ENCODE measurements at regions not wholly inside any gene's neighbourhood (a gene's known extent, or its start where the extent isn't known, plus 50 kb on each side); places are given as distances from the start of the nearest gene placed in this dataset.
A peak's percentile ranks its signal among the peaks of the same experiment; 100 is the strongest.

- Histone ChIP-seq H3K9ac (ENCODE audit: low read length) (no peak overlapping the region), H3K4me2 (ENCODE audit: low read length) (no peak overlapping the region), H4K5ac (ENCODE audit: low read length) (no peak overlapping the region), H3K27me3 (ENCODE audit: insufficient read depth, low read length, poor library complexity) (no peaks in the 10 kb centered on the region), H3K56ac (ENCODE audit: low read length) (no peak overlapping the region), H2BK120ac (ENCODE audit: low read depth, low read length) (no peak overlapping the region), H3K18ac (ENCODE audit: low read length) (no peak overlapping the region), H3K27ac (ENCODE audit: low read depth, low read length) (no peak overlapping the region), H3K36me3 (ENCODE audit: control insufficient read depth, insufficient read depth, low read length) (no peaks in the 10 kb centered on the region), H2BK5ac (ENCODE audit: low read length) (no peak overlapping the region), H4K8ac (ENCODE audit: low read depth, low read length) (no peak overlapping the region), H3K4ac (ENCODE audit: low read depth, low read length) (no peak overlapping the region), H2AK5ac (ENCODE audit: low read length) (no peak overlapping the region), H3K79me2 (ENCODE audit: control insufficient read depth, insufficient read depth, low read length) (no peaks in the 10 kb centered on the region), H3K4me1 (ENCODE audit: control insufficient read depth, low read depth, low read length) (no peaks in the 10 kb centered on the region), H2BK15ac (replicated peaks; ENCODE audit: low read depth) (no peak overlapping the region), H3K79me1 (ENCODE audit: low read length) (no peaks in the 10 kb centered on the region), H3K4me3 (ENCODE audit: low read length) (no peak overlapping the region), H3K23ac (ENCODE audit: low read length) (no peak overlapping the region)
- DNase-seq, result no peak
- no CpG with 5 or more reads among the region's 2 CpGs for WGBS (ENCODE audit: extremely low coverage, insufficient coverage, low lambda C conversion rate)
These were observed 151.6 kb upstream of the SLC30A5 start for GRCh38 chr5:68942169-68942568.

- Histone ChIP-seq H4K5ac (ENCODE audit: low read length) (no peak overlapping the region), H3K4me2 (ENCODE audit: low read length) (no peak overlapping the region), H3K4ac (ENCODE audit: low read depth, low read length) (no peak overlapping the region), H3K4me3 (ENCODE audit: low read length) (no peak overlapping the region), H3K27ac (ENCODE audit: low read depth, low read length) (no peak overlapping the region), H3K18ac (ENCODE audit: low read length) (no peak overlapping the region), H4K8ac (ENCODE audit: low read depth, low read length) (no peak overlapping the region), H3K79me1 (ENCODE audit: low read length) (no peaks in the 10 kb centered on the region), H3K79me2 (ENCODE audit: control insufficient read depth, insufficient read depth, low read length) (no peaks in the 10 kb centered on the region), H3K56ac (ENCODE audit: low read length) (no peak overlapping the region), H3K36me3 (ENCODE audit: control insufficient read depth, insufficient read depth, low read length) (no peaks in the 10 kb centered on the region), H3K27me3 (ENCODE audit: insufficient read depth, low read length, poor library complexity) (no peaks in the 10 kb centered on the region), H2AK5ac (ENCODE audit: low read length) (no peak overlapping the region), H3K9ac (ENCODE audit: low read length) (no peak overlapping the region), H2BK15ac (replicated peaks; ENCODE audit: low read depth) (no peak overlapping the region), H2BK120ac (ENCODE audit: low read depth, low read length) (no peak overlapping the region), H3K23ac (ENCODE audit: low read length) (no peak overlapping the region), H3K4me1 (ENCODE audit: control insufficient read depth, low read depth, low read length) (peaks cover 4% of the 10 kb centered on the region), H2BK5ac (ENCODE audit: low read length) (no peak overlapping the region)
- WGBS (ENCODE audit: extremely low coverage, insufficient coverage, low lambda C conversion rate), result no CpG with 5 or more reads among the region's 3 CpGs
- DNase-seq, result no peak
These were observed 147.1 kb upstream of the SLC30A5 start for GRCh38 chr5:68946728-68947127.

DNA sequence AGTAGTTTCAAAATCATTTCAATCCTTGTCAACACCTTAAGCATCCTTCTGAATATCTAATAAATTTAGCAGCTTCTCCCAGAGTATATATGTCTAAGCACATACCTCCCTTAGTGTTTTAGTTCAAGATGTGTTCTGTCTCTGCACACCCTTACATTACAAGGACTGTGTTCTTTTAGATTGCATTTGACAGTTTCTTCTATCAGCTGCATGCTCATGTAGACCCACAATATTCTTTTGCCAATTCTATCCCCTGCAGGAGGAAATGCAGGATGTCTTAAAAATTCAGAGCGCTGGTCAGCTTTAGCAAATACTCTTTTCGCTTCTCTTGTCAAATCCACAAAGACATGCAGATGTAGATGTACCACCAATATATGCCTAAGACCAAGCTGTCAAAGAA is 145.8 kb upstream of the SLC30A5 start:
- no CpG with 5 or more reads among the region's 2 CpGs for WGBS (ENCODE audit: extremely low coverage, insufficient coverage, low lambda C conversion rate)
- Histone ChIP-seq H3K4me1 (ENCODE audit: control insufficient read depth, low read depth, low read length) (peaks cover 4% of the 10 kb centered on the region), H3K4ac (ENCODE audit: low read depth, low read length) (no peak overlapping the region), H3K18ac (ENCODE audit: low read length) (no peak overlapping the region), H2AK5ac (ENCODE audit: low read length) (no peak overlapping the region), H3K79me2 (ENCODE audit: control insufficient read depth, insufficient read depth, low read length) (no peaks in the 10 kb centered on the region), H3K36me3 (ENCODE audit: control insufficient read depth, insufficient read depth, low read length) (no peaks in the 10 kb centered on the region), H3K23ac (ENCODE audit: low read length) (no peak overlapping the region), H4K8ac (ENCODE audit: low read depth, low read length) (no peak overlapping the region), H3K27ac (ENCODE audit: low read depth, low read length) (no peak overlapping the region), H3K27me3 (ENCODE audit: insufficient read depth, low read length, poor library complexity) (no peaks in the 10 kb centered on the region), H2BK120ac (ENCODE audit: low read depth, low read length) (no peak overlapping the region), H2BK5ac (ENCODE audit: low read length) (no peak overlapping the region), H2BK15ac (replicated peaks; ENCODE audit: low read depth) (no peak overlapping the region), H3K79me1 (ENCODE audit: low read length) (no peaks in the 10 kb centered on the region), H3K4me3 (ENCODE audit: low read length) (no peak overlapping the region), H4K5ac (ENCODE audit: low read length) (no peak overlapping the region), H3K56ac (ENCODE audit: low read length) (no peak overlapping the region), H3K9ac (ENCODE audit: low read length) (no peak overlapping the region), H3K4me2 (ENCODE audit: low read length) (no peak overlapping the region)
- DNase-seq, result no peak

DNA sequence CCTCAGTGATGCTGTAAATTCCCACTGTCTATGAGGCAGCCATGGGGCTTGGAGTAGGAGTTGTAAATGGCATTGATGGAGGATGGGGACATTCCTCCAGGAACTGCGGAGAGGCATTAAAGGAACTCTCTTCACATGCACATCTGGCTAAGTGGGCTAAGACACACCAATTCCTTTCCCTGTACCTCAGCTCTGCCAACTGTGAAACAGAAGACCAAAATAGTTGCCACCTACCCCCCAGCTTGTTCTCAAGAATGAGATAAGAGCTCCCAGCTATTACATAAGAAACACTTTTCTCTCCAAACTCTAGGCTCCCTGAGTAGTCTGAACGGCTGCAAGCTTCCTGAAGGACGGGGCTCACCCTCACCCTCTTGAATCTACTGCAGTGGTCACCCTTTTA is 144.6 kb upstream of the SLC30A5 start:
- Histone ChIP-seq H3K9ac (ENCODE audit: low read length) (no peak overlapping the region), H3K27ac (ENCODE audit: low read depth, low read length) (no peak overlapping the region), H3K27me3 (ENCODE audit: insufficient read depth, low read length, poor library complexity) (no peaks in the 10 kb centered on the region), H3K36me3 (ENCODE audit: control insufficient read depth, insufficient read depth, low read length) (no peaks in the 10 kb centered on the region), H3K79me1 (ENCODE audit: low read length) (no peaks in the 10 kb centered on the region), H2BK15ac (replicated peaks; ENCODE audit: low read depth) (no peak overlapping the region), H3K79me2 (ENCODE audit: control insufficient read depth, insufficient read depth, low read length) (no peaks in the 10 kb centered on the region), H3K23ac (ENCODE audit: low read length) (no peak overlapping the region), H3K56ac (ENCODE audit: low read length) (no peak overlapping the region), H3K18ac (ENCODE audit: low read length) (no peak overlapping the region), H2BK120ac (ENCODE audit: low read depth, low read length) (no peak overlapping the region), H3K4me3 (ENCODE audit: low read length) (no peak overlapping the region), H3K4me1 (ENCODE audit: control insufficient read depth, low read depth, low read length) (peaks cover 4% of the 10 kb centered on the region), H3K4ac (ENCODE audit: low read depth, low read length) (no peak overlapping the region), H4K5ac (ENCODE audit: low read length) (no peak overlapping the region), H3K4me2 (ENCODE audit: low read length) (no peak overlapping the region), H4K8ac (ENCODE audit: low read depth, low read length) (no peak overlapping the region), H2AK5ac (ENCODE audit: low read length) (no peak overlapping the region), H2BK5ac (ENCODE audit: low read length) (no peak overlapping the region)
- peak; percentile 29 for DNase-seq
- no CpG with 5 or more reads among the region's 3 CpGs for WGBS (ENCODE audit: extremely low coverage, insufficient coverage, low lambda C conversion rate)

DNA sequence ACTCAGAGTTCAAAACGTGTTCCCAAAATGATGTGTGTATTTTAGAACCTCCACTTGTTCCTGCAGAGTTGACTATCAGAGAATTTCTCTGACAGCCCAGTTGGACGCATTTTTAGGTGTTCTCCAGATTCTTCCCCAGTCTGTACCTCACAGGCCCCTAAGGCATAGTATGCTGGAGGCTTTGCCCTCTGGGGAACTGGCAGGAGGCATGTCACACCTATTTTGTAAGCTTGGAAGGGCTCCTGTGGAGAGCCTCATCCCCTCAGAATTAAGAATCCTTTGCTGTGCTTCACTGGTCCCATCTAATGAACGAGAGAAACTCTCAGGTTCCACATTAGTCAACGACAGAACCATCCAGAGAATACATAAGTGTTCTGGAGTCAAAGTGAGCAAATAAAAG is 144.1 kb upstream of the SLC30A5 start:
- no peak overlapping the region for H3K4me2 ChIP-seq (ENCODE audit: low read length)
- H3K4ac ChIP-seq (ENCODE audit: low read depth, low read length), result no peak overlapping the region
- no peak overlapping the region for H3K56ac ChIP-seq (ENCODE audit: low read length)
- no peak overlapping the region for H3K4me3 ChIP-seq (ENCODE audit: low read length)
- WGBS (ENCODE audit: extremely low coverage, insufficient coverage, low lambda C conversion rate), result no CpG with 5 or more reads among the region's 4 CpGs
- H4K5ac ChIP-seq (ENCODE audit: low read length), result no peak overlapping the region
- no peak overlapping the region for H2BK120ac ChIP-seq (ENCODE audit: low read depth, low read length)
- no peak overlapping the region for H2BK5ac ChIP-seq (ENCODE audit: low read length)
- no peak overlapping the region for H3K27ac ChIP-seq (ENCODE audit: low read depth, low read length)
- no peak overlapping the region for H2BK15ac ChIP-seq (replicated peaks; ENCODE audit: low read depth)
- no peak overlapping the region for H3K18ac ChIP-seq (ENCODE audit: low read length)
- H3K23ac ChIP-seq (ENCODE audit: low read length), result no peak overlapping the region
- no peaks in the 10 kb centered on the region for H3K79me2 ChIP-seq (ENCODE audit: control insufficient read depth, insufficient read depth, low read length)
- H3K4me1 ChIP-seq (ENCODE audit: control insufficient read depth, low read depth, low read length), result peaks cover 4% of the 10 kb centered on the region
- no peaks in the 10 kb centered on the region for H3K79me1 ChIP-seq (ENCODE audit: low read length)
- no peak overlapping the region for H2AK5ac ChIP-seq (ENCODE audit: low read length)
- H3K27me3 ChIP-seq (ENCODE audit: insufficient read depth, low read length, poor library complexity), result no peaks in the 10 kb centered on the region
- peak; percentile 75 for DNase-seq
- no peak overlapping the region for H4K8ac ChIP-seq (ENCODE audit: low read depth, low read length)
- H3K36me3 ChIP-seq (ENCODE audit: control insufficient read depth, insufficient read depth, low read length), result no peaks in the 10 kb centered on the region
- no peak overlapping the region for H3K9ac ChIP-seq (ENCODE audit: low read length)

DNA sequence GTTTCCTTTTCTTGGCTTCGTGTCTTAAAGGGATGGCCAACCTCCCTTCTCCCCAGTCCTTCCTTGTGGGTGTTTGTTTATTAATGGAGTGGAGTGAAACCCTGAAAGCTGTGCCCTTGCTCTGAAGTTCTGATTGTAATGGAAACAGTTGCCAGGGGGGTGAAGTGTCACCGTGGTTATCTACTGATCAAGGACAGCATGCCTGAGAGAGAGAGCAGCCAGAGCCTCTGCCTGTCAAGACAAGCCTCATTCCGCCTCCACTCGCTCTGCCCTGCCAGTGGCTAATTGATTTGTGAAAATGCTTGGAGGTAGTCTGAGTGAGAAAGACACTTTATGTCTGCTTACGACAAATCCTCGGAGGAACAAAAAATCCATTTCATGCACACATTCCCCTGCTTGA is 143.7 kb upstream of the SLC30A5 start:
- Histone ChIP-seq H3K9ac (ENCODE audit: low read length) (no peak overlapping the region), H3K4me2 (ENCODE audit: low read length) (no peak overlapping the region), H4K5ac (ENCODE audit: low read length) (no peak overlapping the region), H3K27ac (ENCODE audit: low read depth, low read length) (no peak overlapping the region), H3K56ac (ENCODE audit: low read length) (no peak overlapping the region), H3K36me3 (ENCODE audit: control insufficient read depth, insufficient read depth, low read length) (no peaks in the 10 kb centered on the region), H3K27me3 (ENCODE audit: insufficient read depth, low read length, poor library complexity) (no peaks in the 10 kb centered on the region), H3K4me3 (ENCODE audit: low read length) (no peak overlapping the region), H2BK15ac (replicated peaks; ENCODE audit: low read depth) (no peak overlapping the region), H3K23ac (ENCODE audit: low read length) (no peak overlapping the region), H3K79me1 (ENCODE audit: low read length) (no peaks in the 10 kb centered on the region), H3K4ac (ENCODE audit: low read depth, low read length) (no peak overlapping the region), H3K18ac (ENCODE audit: low read length) (no peak overlapping the region), H4K8ac (ENCODE audit: low read depth, low read length) (no peak overlapping the region), H2BK5ac (ENCODE audit: low read length) (no peak overlapping the region), H3K4me1 (ENCODE audit: control insufficient read depth, low read depth, low read length) (peaks cover 4% of the 10 kb centered on the region), H3K79me2 (ENCODE audit: control insufficient read depth, insufficient read depth, low read length) (no peaks in the 10 kb centered on the region), H2AK5ac (ENCODE audit: low read length) (no peak overlapping the region), H2BK120ac (ENCODE audit: low read depth, low read length) (no peak overlapping the region)
- no CpG with 5 or more reads among the region's 6 CpGs for WGBS (ENCODE audit: extremely low coverage, insufficient coverage, low lambda C conversion rate)
- peak; percentile 81 for DNase-seq

All from mesendoderm (in vitro differentiated cells).